HG02763 (cell line): ENCODE measurements at regions not wholly inside any gene's neighbourhood (a gene's known extent, or its start where the extent isn't known, plus 50 kb on each side); places are given as distances from the start of the nearest gene placed in this dataset.
"Not testable (repeated sequence)": the region's sequence is repeated elsewhere in the genome, so short reads cannot be mapped to it uniquely, and the experiment has no call there.

ENCODE experiments used
- ATAC-seq: cut with Tn5 transposase; IDR thresholded peaks from one replicate; pipeline ENCODE4 v1.9.1; 2021; ENCODE audit warnings: mild to moderate bottlenecking, moderate library complexity; ENCODE audit not compliant: unreplicated experiment

GRCh38 chr6:168919470-168920179 is 334.0 kb downstream of the THBS2 start:
- no peak for ATAC-seq

GRCh38 chr6:168916576-168917211 is 337.0 kb downstream of the THBS2 start:
- ATAC-seq = no peak

- no peak for ATAC-seq
Observed at GRCh38 chr6:168915855-168916254, 337.8 kb downstream of the THBS2 start.

GRCh38 chr6:168915242-168915641 is 338.4 kb downstream of the THBS2 start:
- no peak for ATAC-seq

- ATAC-seq = no peak
Observed at GRCh38 chr6:168913866-168914469, 339.7 kb downstream of the THBS2 start.

GRCh38 chr6:168913231-168913865 is 340.3 kb downstream of the THBS2 start:
- ATAC-seq = not testable (repeated sequence)

- ATAC-seq = no peak
Observed at GRCh38 chr6:168909288-168909687, 344.4 kb downstream of the THBS2 start.

- ATAC-seq = no peak
Observed at GRCh38 chr6:168908887-168909286, 344.8 kb downstream of the THBS2 start.

GRCh38 chr6:168908166-168908565 is 345.5 kb downstream of the THBS2 start:
- no peak for ATAC-seq

- ATAC-seq = no peak
Observed at GRCh38 chr6:168906391-168906790, 347.3 kb downstream of the THBS2 start.

GRCh38 chr6:168905451-168906090 is 348.1 kb downstream of the THBS2 start:
- no peak for ATAC-seq

GRCh38 chr6:168903613-168904345 is 349.9 kb downstream of the THBS2 start:
- ATAC-seq = no peak

- ATAC-seq = no peak
Observed at GRCh38 chr6:168902075-168902474, 351.6 kb downstream of the THBS2 start.

GRCh38 chr6:168901076-168901475 is 352.6 kb downstream of the THBS2 start:
- ATAC-seq = no peak

- ATAC-seq = no peak
Observed at GRCh38 chr6:168896321-168896720, 357.3 kb downstream of the THBS2 start.

- ATAC-seq = peak; percentile 92
Observed at GRCh38 chr6:168895102-168895812, 358.4 kb downstream of the THBS2 start.

GRCh38 chr6:168892031-168892430 is 361.6 kb downstream of the THBS2 start:
- ATAC-seq = no peak

- ATAC-seq = no peak
Observed at GRCh38 chr6:168890981-168891365, 362.7 kb downstream of the THBS2 start.

GRCh38 chr6:168890306-168890980 is 363.2 kb downstream of the THBS2 start:
- no peak for ATAC-seq
